ENCODE measurements at regions not wholly inside any gene's neighbourhood (a gene's known extent, or its start where the extent isn't known, plus 50 kb on each side); places are given as distances from the start of the nearest gene placed in this dataset.

DNA sequence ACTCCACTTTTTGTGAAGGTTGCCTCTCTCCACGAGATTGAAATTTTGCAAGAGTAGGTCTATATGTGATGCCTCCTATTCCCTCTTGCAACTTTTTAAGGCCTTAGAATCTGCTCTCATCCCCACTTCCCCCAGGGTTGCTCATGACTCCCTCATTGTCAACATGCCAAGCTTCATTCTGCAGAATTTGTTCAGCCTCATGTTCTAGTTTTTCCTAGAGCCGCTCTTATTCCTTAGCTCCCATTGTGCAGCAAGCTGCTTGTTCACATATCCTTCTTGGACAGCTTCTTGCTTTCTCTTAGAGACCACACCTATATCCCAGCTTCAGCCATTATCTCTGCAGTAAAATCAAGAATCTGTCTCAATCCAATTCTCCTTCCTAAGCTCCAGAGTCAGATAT is 82.4 kb downstream of the CNGA2 start:
- no peaks in the 10 kb centered on the region for H3K27me3 ChIP-seq (ENCODE audit: control insufficient read depth, insufficient read depth, low read length)
- no peak for TF ChIP-seq POLR2AphosphoS5 (IDR thresholded peaks at IDR 0.05; ENCODE audit: low read depth, low read length)
- TF ChIP-seq, protein P1, sequence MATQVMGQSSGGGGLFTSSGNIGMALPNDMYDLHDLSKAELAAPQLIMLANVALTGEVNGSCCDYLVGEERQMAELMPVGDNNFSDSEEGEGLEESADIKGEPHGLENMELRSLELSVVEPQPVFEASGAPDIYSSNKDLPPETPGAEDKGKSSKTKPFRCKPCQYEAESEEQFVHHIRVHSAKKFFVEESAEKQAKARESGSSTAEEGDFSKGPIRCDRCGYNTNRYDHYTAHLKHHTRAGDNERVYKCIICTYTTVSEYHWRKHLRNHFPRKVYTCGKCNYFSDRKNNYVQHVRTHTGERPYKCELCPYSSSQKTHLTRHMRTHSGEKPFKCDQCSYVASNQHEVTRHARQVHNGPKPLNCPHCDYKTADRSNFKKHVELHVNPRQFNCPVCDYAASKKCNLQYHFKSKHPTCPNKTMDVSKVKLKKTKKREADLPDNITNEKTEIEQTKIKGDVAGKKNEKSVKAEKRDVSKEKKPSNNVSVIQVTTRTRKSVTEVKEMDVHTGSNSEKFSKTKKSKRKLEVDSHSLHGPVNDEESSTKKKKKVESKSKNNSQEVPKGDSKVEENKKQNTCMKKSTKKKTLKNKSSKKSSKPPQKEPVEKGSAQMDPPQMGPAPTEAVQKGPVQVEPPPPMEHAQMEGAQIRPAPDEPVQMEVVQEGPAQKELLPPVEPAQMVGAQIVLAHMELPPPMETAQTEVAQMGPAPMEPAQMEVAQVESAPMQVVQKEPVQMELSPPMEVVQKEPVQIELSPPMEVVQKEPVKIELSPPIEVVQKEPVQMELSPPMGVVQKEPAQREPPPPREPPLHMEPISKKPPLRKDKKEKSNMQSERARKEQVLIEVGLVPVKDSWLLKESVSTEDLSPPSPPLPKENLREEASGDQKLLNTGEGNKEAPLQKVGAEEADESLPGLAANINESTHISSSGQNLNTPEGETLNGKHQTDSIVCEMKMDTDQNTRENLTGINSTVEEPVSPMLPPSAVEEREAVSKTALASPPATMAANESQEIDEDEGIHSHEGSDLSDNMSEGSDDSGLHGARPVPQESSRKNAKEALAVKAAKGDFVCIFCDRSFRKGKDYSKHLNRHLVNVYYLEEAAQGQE (IDR thresholded peaks at IDR 0.05; ENCODE audit: insufficient read depth in 1 of 2, low read depth in 2 of 2, low read length in 1 of 2), result no peak
- TF ChIP-seq SIN3A (IDR thresholded peaks at IDR 0.05; ENCODE audit: borderline replicate concordance, insufficient read depth, low read depth, low read length), result no peak
- TF ChIP-seq TCF7L2 (IDR thresholded peaks at IDR 0.05; ENCODE audit: low read depth, low read length), result no peak
- TF ChIP-seq, protein P2, sequence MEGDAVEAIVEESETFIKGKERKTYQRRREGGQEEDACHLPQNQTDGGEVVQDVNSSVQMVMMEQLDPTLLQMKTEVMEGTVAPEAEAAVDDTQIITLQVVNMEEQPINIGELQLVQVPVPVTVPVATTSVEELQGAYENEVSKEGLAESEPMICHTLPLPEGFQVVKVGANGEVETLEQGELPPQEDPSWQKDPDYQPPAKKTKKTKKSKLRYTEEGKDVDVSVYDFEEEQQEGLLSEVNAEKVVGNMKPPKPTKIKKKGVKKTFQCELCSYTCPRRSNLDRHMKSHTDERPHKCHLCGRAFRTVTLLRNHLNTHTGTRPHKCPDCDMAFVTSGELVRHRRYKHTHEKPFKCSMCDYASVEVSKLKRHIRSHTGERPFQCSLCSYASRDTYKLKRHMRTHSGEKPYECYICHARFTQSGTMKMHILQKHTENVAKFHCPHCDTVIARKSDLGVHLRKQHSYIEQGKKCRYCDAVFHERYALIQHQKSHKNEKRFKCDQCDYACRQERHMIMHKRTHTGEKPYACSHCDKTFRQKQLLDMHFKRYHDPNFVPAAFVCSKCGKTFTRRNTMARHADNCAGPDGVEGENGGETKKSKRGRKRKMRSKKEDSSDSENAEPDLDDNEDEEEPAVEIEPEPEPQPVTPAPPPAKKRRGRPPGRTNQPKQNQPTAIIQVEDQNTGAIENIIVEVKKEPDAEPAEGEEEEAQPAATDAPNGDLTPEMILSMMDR (IDR thresholded peaks at IDR 0.05), result no peak
- no peaks in the 10 kb centered on the region for H3K9me3 ChIP-seq (ENCODE audit: control insufficient read depth, insufficient read depth, low read depth, low read length)
- in situ Hi-C loops (cut with HindIII; ENCODE audit: low pct_unique_long_range_greater_than_20kb, low sequenced_read_pairs) (no loop called here), intact Hi-C loops (cut with micrococcal nuclease; ENCODE audit: unreplicated experiment) (no loop called here)
- no peak overlapping the region for H3K4me3 ChIP-seq (ENCODE audit: low read depth in 2 of 2, low read length in 2 of 2)
- H3K36me3 ChIP-seq (ENCODE audit: control insufficient read depth, insufficient read depth, low read length), result no peaks in the 10 kb centered on the region
- H3K27ac ChIP-seq (ENCODE audit: low read length), result no peak overlapping the region
- ChIA-PET CTCF (no interaction called here), POLR2A (no interaction called here)
- no peaks in the 10 kb centered on the region for H3K4me1 ChIP-seq (ENCODE audit: control insufficient read depth, insufficient read depth, low read length)
- BruUV-seq (replicated peaks), result no TSS peak
- ATAC-seq (no peak), DNase-seq (ENCODE audit: low read depth, low spot score) (no peak)

DNA sequence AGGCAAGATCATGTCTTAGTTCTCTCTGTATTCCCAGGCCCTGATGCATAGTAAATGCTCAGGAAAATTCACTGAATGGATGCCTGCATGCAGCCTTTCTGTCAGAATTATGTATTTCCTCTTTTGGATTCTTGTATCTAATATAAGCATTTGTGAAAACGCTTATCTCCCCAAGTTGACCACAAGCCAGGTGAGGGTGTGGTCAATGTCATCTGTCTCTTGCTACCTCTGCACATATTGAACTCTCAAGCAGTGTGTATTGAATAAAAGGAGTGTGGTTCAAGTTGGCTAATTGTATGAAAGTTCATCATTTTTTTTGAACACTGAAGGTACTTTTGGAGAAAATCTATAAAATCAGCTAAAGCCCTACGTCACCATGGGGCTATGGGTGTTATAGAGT is 84.3 kb downstream of the CNGA2 start:
- ChIA-PET POLR2A (no interaction called here), CTCF (no interaction called here)
- no peaks in the 10 kb centered on the region for H3K9me3 ChIP-seq (ENCODE audit: control insufficient read depth, insufficient read depth, low read depth, low read length)
- H3K4me3 ChIP-seq (ENCODE audit: low read depth in 2 of 2, low read length in 2 of 2), result no peak overlapping the region
- H3K36me3 ChIP-seq (ENCODE audit: control insufficient read depth, insufficient read depth, low read length), result no peaks in the 10 kb centered on the region
- TF ChIP-seq, protein P2 (IDR thresholded peaks at IDR 0.05), result no peak
- TF ChIP-seq TCF7L2 (IDR thresholded peaks at IDR 0.05; ENCODE audit: low read depth, low read length) (no peak), SIN3A (IDR thresholded peaks at IDR 0.05; ENCODE audit: borderline replicate concordance, insufficient read depth, low read depth, low read length) (no peak), POLR2AphosphoS5 (IDR thresholded peaks at IDR 0.05; ENCODE audit: low read depth, low read length) (no peak)
- TF ChIP-seq, protein P1 (IDR thresholded peaks at IDR 0.05; ENCODE audit: insufficient read depth in 1 of 2, low read depth in 2 of 2, low read length in 1 of 2), result no peak
- in situ Hi-C loops (cut with HindIII; ENCODE audit: low pct_unique_long_range_greater_than_20kb, low sequenced_read_pairs) (no loop called here), intact Hi-C loops (cut with micrococcal nuclease; ENCODE audit: unreplicated experiment) (no loop called here)
- no peak overlapping the region for H3K27ac ChIP-seq (ENCODE audit: low read length)
- H3K4me1 ChIP-seq (ENCODE audit: control insufficient read depth, insufficient read depth, low read length), result no peaks in the 10 kb centered on the region
- ATAC-seq (no peak), DNase-seq (ENCODE audit: low read depth, low spot score) (no peak)
- BruUV-seq (replicated peaks), result no TSS peak
- H3K27me3 ChIP-seq (ENCODE audit: control insufficient read depth, insufficient read depth, low read length), result no peaks in the 10 kb centered on the region
